GM21529 (cell line): ENCODE measurements at regions not wholly inside any gene's neighbourhood (a gene's known extent, or its start where the extent isn't known, plus 50 kb on each side); places are given as distances from the start of the nearest gene placed in this dataset.

Source experiments
- ATAC-seq: cut with Tn5 transposase; IDR thresholded peaks from one replicate; pipeline ENCODE4 v1.9.1; 2021; ENCODE audit not compliant: unreplicated experiment

DNA sequence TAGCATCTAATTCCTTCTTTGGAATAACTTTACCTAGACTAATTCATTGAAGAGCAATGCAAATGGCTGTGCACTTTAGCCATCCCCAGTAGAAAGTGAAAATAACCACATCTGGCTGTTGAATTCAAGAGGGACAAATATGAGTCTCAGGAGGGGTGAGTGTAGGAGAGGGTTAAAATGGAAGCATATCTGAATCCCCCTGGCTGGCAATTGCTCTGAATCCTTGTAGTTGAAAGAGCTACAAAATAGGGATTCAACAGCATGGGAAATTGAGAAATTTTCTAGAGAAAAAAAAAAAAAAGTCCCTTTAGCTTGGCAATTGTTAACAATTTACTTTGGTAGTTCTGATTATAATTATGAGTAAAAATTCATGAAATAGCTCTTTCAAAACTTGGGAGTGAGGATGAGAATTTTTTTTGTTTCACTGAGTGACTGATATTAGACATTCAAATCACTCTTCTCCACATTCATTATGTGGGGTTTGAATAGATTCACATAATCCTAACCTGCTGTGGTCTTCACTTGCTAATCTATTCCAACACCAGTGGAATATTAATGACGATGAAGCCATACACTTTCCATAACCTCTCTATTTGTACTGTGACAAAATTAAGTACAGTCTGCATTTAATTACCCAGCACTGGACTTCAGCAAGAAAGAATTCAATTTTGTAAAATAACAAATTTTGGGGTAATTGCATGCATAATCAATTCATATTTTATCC is 569.0 kb upstream of the MCTP2 start:
- no peak for ATAC-seq

- no peak for ATAC-seq
Observed at GRCh38 chr15:93658026-93658816, 569.2 kb upstream of the RGMA start.

DNA sequence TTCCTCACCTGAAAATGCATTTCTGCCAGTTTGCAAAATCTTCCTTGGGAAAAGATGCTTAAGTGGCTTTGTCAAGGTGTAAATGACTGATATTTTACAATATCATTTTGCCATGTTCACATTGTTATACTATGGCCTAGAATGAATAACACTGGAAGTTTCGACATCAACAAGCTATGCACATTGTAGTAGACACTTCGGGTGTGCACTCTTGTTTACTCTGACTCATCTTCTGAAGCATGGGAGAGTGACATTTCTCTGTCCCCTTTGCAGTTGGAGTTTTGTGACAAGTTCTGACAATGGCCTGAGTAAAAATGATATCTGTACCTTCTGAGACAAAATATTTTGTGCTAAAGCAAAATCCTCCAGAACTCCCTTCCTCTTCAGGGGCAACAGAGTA is 567.0 kb upstream of the RGMA start:
- no peak for ATAC-seq

GRCh38 chr15:93649691-93650235 is 560.8 kb upstream of the RGMA start:
- no peak for ATAC-seq

- no peak for ATAC-seq
Observed at GRCh38 chr15:93646193-93646592, 557.2 kb upstream of the RGMA start.

- ATAC-seq = no peak
Observed at GRCh38 chr15:93645594-93645993, 556.6 kb upstream of the RGMA start.

- ATAC-seq = no peak
Observed at GRCh38 chr15:93644595-93644994, 555.6 kb upstream of the RGMA start.

GRCh38 chr15:93640411-93640962 is 551.5 kb upstream of the RGMA start:
- ATAC-seq = no peak

- no peak for ATAC-seq
Observed at GRCh38 chr15:93631958-93632618, 543.1 kb upstream of the RGMA start.

DNA sequence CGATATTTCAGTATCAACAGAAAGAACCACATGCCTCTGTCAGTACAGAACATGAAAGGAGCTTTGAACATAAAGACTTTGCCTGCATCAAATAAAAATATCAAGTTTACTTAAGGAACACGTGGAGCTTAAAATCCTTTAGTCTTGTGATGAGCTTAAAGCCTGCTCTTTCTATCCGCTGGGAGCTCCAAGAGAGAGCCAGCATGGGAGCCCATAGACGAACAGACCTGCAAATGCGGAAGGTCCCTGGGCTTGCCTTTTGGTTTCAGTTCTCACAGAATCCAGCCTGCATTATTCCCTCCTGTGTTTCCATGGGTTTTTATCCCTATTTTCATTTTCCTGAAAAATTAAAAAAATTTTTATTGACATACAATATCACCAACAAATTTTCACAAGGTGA is 530.6 kb upstream of the RGMA start:
- ATAC-seq = no peak

DNA sequence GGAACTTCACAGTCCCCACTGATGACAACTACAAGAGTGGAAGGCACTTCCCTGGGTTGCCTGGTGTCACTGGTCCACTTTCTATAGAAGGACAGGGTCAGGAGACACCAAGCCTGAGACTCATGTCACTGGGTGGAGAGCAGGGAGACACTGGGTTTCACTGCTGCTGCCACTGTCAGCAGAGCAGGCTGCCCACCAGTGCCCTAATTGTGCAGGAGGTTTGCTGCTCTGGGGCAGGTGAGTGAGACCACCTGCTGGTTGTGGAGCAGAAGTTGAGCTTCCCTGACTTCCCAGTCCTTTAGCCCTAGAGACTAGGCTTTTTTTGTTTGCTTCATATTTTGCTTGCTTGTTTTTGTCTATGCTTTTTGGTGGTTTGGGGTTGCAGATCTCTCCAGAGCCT is 528.4 kb upstream of the RGMA start:
- no peak for ATAC-seq

GRCh38 chr15:93614386-93615104 is 525.5 kb upstream of the RGMA start:
- no peak for ATAC-seq

DNA sequence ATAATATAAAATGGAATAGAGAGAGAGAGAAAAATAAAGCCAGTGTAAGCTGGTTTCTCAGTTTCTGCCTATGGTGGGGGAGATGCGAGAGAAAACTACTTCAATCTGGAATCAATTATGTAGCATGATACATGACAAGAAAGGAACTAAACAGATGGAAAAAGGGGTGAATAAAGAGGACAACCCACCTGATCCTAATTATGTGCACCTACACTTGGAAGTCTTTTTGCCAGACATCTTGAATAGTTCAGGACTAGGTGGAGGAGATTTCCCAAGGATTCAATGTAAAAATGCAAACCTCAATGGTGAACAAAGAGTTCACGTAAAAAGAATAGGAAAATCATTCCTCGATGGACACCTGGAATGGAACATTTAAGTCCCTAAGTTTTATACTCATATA is 524.4 kb upstream of the RGMA start:
- no peak for ATAC-seq

- ATAC-seq = no peak
Observed at GRCh38 chr15:93612953-93613352, 523.9 kb upstream of the RGMA start.

DNA sequence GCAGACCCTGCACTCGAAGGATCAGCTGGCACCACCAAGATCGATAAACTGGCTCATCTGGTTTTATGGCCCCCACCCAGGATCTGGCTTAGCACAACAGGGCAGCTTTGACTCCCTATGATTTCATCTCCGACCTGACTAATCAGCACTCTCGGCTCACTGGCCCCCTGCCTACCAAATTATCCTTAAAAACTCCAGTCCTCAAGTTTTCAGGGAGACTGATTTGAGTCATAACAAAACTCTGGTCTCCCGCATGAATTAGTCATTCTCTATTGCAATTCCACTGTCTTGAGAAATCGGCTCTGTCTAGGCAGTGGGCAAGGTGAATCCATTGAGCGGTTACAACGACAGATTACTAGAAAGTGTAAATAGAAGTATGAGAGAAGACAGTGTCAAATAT is 521.9 kb upstream of the RGMA start:
- ATAC-seq = no peak

- no peak for ATAC-seq
Observed at GRCh38 chr15:93608643-93609148, 519.7 kb upstream of the RGMA start.

DNA sequence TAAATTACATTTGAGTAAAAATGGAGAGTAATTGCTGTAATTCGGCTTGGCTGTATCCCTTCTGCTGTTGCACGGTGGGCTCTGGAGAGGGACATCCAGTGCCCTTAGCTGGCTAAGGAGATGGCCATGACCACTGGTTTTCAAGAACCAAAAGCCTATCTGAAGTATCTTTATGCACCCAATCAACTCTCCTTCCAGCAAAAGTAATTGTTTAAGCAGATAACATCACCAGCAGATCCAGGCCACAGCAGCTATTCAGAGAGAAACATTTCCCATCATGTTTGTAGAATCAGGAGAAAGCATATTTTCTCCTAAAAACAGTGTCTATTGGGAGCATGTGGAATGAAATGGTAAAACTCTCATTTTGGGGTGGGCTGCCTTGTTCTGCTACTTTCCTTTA is 514.5 kb upstream of the RGMA start:
- ATAC-seq = no peak

DNA sequence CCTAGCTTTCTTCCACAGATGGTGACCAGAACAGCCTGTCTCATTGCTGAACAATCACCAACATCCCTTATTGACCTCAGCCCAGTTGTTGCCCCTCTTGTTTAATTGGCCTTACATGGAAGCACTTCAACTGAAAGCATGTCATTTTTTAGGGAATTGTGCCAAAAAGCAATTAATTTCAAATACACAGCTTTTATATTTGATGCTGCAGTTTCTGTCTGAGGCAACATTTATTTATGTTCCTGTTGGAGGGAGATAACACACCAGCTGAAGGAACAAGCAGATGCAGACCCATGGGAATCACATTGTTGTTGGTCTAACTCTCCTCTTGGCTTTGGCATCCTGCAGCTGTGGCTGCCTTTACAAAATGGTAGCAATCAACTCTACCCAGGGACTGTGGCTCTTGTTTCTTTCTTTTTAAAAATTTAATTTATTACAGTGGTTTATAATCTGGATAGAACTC is 498.1 kb upstream of the RGMA start:
- ATAC-seq = no peak

GRCh38 chr15:93585012-93585411 is 496.0 kb upstream of the RGMA start:
- ATAC-seq = no peak

DNA sequence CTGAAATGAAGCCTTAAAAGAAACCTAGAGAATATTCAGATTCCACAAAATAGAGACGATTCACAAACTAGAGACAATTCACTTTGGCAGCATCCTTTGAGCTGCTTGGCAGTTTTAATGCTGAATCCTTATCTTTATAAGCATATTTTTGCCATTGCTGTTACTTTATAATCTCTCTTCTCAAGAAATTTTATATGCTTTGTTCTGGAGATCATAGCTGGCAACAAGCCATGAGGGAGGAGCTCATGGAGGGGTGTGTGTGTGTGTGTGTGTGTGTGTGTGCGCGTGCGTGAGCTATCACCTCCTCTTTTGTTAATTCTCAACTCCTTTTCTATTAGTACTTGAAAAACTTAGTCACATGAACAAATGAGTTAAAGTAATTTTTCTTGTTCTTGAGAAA is 495.0 kb upstream of the RGMA start:
- ATAC-seq = no peak

DNA sequence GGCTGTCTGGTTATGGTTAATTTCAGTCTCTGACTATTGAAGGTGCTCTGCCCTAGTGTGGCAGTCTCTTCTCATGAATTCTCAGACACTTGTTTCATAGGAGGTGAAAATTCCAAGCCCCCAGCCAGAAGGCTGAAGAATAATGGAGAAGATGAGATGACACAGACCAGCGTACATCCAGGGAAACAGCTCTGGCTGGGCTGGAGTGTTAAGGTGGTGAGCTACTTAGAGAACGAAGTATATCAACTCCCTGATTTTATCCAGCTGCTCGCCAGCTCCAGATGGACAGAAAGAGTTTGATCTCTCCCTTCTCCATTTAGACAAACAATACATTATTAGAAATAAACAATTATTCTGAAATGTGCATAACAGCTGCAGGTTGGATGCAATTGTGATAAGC is 494.5 kb upstream of the RGMA start:
- no peak for ATAC-seq
